CMK (cell line): ENCODE measurements at regions not wholly inside any gene's neighbourhood (a gene's known extent, or its start where the extent isn't known, plus 50 kb on each side); places are given as distances from the start of the nearest gene placed in this dataset.
A peak's percentile ranks its signal among the peaks of the same experiment; 100 is the strongest.

Experiments used
- DNase-seq: peaks from one replicate; pipeline ENCODE4 v3.0.0-alpha.2; 2010; ENCODE audit warnings: low read depth

- DNase-seq: no peak
Measured at GRCh38 chr4:14249226-14249625, 621.7 kb upstream of the BOD1L1 start.

- no peak for DNase-seq
Measured at GRCh38 chr4:14254252-14254651, 626.7 kb upstream of the BOD1L1 start.

- DNase-seq: no peak
Measured at GRCh38 chr4:14254926-14255325, 627.4 kb upstream of the BOD1L1 start.

GRCh38 chr4:14257903-14258302 lies 630.4 kb upstream of the BOD1L1 start:
- no peak for DNase-seq

GRCh38 chr4:14259936-14260335 lies 632.4 kb upstream of the BOD1L1 start:
- DNase-seq: no peak

- no peak for DNase-seq
Measured at GRCh38 chr4:14260591-14260990, 633.1 kb upstream of the BOD1L1 start.

- no peak for DNase-seq
Measured at GRCh38 chr4:14262221-14262620, 634.7 kb upstream of the BOD1L1 start.

- DNase-seq: no peak
Measured at GRCh38 chr4:14264437-14264836, 636.9 kb upstream of the BOD1L1 start.

- no peak for DNase-seq
Measured at GRCh38 chr4:14265651-14266050, 638.1 kb upstream of the BOD1L1 start.

- DNase-seq: no peak
Measured at GRCh38 chr4:14267373-14268060, 640.0 kb upstream of the BOD1L1 start.

GRCh38 chr4:14269824-14270223 lies 642.3 kb upstream of the BOD1L1 start:
- DNase-seq: peak; percentile 24

- no peak for DNase-seq
Measured at GRCh38 chr4:14272206-14272605, 644.7 kb upstream of the BOD1L1 start.

- no peak for DNase-seq
Measured at GRCh38 chr4:14277505-14277904, 650.0 kb upstream of the BOD1L1 start.

GRCh38 chr4:14280567-14280966 lies 653.0 kb upstream of the BOD1L1 start:
- DNase-seq: no peak

- DNase-seq: no peak
Measured at GRCh38 chr4:14284578-14284977, 657.1 kb upstream of the BOD1L1 start.

GRCh38 chr4:14289708-14290107 lies 662.2 kb upstream of the BOD1L1 start:
- DNase-seq: no peak

GRCh38 chr4:14293582-14293981 lies 666.1 kb upstream of the BOD1L1 start:
- DNase-seq: no peak

- DNase-seq: no peak
Measured at GRCh38 chr4:14294611-14295010, 667.1 kb upstream of the BOD1L1 start.

GRCh38 chr4:14299166-14299565 lies 671.6 kb upstream of the BOD1L1 start:
- DNase-seq: no peak

- no peak for DNase-seq
Measured at GRCh38 chr4:14302021-14302420, 674.5 kb upstream of the BOD1L1 start.

- DNase-seq: no peak
Measured at GRCh38 chr4:14303856-14304255, 676.3 kb upstream of the BOD1L1 start.

GRCh38 chr4:14308229-14308651 lies 680.7 kb upstream of the BOD1L1 start:
- no peak for DNase-seq

- DNase-seq: no peak
Measured at GRCh38 chr4:14309431-14309830, 681.9 kb upstream of the BOD1L1 start.

- DNase-seq: no peak
Measured at GRCh38 chr4:14313757-14314156, 686.2 kb upstream of the BOD1L1 start.
